HG03571 (cell line): ENCODE measurements at regions not wholly inside any gene's neighbourhood (a gene's known extent, or its start where the extent isn't known, plus 50 kb on each side); places are given as distances from the start of the nearest gene placed in this dataset.
A peak's percentile ranks its signal among the peaks of the same experiment; 100 is the strongest.
"Not testable (repeated sequence)": the region's sequence is repeated elsewhere in the genome, so short reads cannot be mapped to it uniquely, and the experiment has no call there.

Experiments
- ATAC-seq: cut with Tn5 transposase; IDR thresholded peaks from one replicate; pipeline ENCODE4 v1.9.1; 2021; ENCODE audit not compliant: unreplicated experiment

- no peak for ATAC-seq
Measured at GRCh38 chr7:98771519-98771918, 98.3 kb downstream of the TMEM130 start.

- ATAC-seq = no peak
Measured at GRCh38 chr7:98771941-98772603, 97.7 kb downstream of the TMEM130 start.

DNA sequence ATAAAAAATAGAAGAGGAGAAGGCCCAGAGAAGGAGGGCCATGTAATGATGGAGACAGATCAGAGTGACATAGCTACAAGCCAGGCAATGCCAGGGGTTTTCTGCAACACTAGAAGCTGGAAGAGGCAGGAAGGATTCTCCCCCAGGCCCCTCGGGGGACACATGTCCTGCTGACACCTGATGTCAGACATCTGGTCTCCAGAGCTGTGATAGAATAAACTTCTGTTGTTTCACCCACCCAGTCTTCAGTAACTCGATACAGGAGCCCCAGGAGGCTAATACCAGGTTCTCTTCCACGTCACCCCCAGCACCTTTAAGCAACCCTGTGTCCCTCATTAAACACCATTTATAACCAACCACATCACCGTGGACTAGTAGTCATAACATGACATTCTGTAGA, 94.9 kb downstream of the TMEM130 start:
- no peak for ATAC-seq

DNA sequence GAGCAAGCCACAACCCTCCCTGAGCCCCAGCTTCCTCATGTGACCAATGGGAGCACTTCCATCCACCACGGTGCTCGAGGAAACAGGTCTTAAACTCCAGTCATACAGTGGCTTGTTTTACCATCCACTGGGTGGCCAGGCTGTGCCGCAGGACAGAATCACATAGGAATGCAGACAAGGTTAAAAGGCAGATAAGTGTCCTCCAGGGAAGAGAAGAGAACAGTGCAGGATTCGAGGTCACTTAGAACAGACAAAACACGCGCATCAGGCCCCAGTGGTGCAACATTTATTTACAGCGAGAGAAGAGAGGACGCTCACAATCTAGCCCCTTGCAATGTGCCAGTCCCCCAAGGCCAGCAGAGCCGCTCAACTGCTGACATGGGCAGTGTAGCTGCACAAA, 92.8 kb downstream of the TMEM130 start:
- no peak for ATAC-seq

DNA sequence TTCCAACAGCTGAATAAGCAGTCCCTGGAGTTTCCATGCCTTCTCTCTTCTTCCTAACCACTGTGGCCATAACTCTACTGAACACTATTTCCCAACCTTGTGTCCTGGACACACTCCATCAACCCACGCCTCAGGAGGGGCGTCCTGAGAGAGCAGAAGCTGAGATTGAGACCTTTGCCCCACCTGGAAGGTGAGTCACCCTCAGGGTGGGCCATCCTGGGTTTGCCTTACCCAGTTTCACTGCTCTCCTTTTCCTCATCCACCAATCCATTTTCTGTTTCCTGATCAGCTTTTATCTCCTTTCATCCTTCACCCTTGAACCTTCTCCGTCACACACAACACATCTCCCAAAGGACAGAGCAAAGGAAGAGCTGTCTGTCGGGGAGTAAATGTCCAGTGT, 91.4 kb downstream of the TMEM130 start:
- ATAC-seq = no peak

DNA sequence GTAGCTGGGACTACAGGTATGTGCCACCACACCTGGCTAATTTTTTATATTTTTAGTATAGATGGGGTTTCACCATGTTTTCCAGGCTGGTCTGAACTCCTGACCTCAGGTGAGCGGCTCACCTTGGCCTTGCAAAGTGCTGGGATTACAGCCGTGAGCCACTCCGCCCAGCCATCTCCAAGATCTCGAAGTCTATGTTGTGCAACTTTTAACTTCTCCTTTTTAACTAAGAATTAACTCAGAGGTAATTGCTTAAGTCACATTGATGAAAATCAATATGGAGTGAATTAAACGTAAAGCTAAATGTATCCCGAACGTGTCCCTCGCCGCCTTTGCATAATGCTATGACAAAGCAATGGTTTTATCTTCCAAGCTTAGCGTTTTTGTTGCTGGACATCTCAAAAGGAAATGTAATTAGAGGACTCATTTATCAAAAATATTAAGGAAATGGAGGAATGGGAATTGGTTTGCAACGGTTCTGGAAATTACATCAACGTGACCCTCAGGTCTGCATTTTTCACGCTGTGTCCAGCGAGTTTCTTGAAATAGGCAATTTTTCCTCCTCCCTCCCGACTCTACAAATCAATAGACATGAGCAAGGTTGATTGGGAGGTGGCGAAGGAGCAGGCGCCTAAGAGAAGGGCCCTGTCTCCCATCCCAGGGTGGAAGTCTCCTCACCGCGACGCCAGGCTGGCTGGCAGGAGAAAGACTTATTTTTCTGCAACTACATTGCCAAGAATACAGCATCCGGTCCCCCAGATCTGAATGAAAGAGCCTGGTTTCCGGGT, 89.8 kb downstream of the TMEM130 start:
- ATAC-seq = no peak

DNA sequence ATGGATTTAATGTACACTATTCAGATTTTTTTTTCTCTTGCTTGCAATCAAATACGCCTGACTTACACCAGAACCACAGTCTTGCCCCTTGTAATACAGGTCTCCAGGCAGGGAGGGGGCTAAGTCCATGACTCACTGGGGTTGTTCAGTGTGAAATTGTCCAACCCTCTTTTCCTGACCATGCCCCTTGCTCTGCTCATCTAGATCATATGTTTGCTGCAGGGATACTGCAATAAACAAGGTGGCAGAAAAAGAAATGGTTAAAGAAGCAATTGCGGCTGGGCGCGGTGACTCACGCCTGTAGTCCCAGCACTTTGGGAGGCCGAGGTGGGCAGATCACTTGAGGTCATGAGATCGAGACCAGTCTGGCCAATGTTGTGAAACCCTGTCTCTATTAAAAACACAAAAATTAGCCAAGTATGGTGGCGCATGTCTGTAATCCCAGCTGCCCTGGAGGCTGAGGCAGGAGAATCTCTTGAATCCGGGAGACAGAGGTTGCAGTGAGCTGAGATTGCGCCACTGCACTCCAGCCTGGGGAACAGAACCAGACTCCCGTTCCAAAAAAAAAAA, 85.5 kb downstream of the TMEM130 start:
- no peak for ATAC-seq

DNA sequence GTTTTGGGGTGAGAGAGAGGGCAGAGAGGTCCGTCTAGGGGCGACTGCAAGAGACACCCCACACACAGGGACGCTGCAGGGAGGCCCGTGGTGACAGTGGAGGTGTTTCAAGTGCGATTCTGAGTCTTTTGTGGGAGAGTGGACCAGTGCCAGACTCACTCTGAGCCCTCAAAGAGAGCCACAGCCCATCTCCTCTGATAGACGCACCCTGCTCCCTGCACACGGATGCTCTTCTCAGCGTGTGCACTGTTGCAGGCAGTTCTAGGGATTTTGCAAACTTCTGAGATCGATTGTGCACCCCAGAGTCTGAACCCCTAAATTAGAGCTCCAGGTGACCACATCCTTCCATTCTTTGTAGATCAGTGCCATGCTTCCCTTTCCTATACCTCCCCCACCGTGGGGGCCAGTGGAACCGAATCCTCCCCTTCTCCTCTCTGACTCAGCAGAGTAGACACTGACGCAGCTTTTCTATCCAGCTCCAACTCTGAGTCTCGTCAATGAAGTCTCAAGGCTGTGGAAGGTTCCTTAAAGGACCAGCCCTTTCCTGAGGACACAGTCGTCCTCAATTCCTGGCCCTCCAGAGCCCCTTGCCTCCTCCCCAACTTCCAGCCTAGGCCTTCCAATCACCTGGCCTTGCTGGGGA, 83.8 kb downstream of the TMEM130 start:
- no peak for ATAC-seq

GRCh38 chr7:98788966-98789365, 80.8 kb downstream of the TMEM130 start:
- ATAC-seq = no peak

GRCh38 chr7:98794453-98794852, 75.4 kb downstream of the TMEM130 start:
- not testable (repeated sequence) for ATAC-seq

DNA sequence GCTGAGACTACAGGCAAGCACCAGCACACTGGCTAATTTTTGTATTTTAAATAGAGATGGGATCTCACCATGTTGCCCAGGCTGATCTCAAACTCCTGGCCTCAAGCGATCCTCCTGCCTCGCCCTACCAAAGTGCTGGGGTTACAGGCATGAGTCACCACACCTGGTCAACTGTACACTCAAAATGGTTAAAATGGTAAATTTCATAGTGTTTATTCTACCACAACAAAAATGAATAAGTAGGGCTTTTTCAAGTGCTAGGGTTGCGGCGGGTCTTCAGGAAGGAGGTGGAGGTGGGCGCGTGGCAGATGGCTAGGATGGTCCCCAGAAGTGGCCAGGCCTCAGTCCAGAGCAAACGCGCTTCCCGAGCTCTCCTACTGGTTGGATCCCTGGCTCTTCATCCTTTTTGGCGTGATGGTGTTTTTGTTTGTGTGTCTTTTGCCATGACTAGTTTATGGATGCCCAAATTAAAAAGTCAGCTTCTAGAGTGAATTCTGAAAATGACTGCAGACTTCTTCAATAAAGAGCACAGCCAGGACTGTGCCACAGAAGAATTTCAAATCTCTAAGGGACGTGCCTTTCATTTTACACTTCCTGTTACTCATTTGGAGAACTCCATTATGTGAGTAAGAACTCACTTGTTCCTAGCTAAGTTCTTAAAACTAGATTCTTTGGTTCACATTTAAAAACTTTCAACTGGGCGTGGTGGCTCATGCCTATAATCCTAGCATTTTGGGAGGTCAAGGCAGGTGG, 73.9 kb downstream of the TMEM130 start:
- ATAC-seq = peak; percentile 98
